ENCODE measurements at regions not wholly inside any gene's neighbourhood (a gene's known extent, or its start where the extent isn't known, plus 50 kb on each side); places are given as distances from the start of the nearest gene placed in this dataset.

DNA sequence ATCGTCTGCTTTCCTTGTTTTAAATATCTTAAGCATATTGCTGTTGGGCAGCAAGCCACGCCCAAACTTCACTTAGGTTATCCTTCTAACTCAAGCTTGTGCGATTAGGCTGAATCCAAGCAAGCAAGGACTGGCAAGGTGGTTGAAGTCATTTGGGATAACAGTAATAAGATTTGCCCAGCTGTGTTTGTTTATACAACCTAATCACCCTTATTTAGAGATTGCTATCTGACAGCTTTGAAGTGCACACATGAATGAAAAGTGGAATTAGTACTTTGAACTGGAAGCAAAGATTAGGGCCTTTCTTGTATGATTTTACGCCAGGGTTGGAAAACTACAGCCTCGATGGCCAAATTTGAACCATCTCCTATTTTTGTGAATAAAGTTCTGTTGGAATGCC lies 182.1 kb downstream of the ASB9 start (continued):
- TF ChIP-seq SRSF9 (IDR thresholded peaks at IDR 0.05; ENCODE audit: borderline replicate concordance, insufficient read depth, low read depth, low read length, poor library complexity, severe bottlenecking) (no peak), TCF7 (IDR thresholded peaks at IDR 0.05; ENCODE audit: low read depth) (peak; percentile 55; the same call in 1 of the 2 replicates)

DNA sequence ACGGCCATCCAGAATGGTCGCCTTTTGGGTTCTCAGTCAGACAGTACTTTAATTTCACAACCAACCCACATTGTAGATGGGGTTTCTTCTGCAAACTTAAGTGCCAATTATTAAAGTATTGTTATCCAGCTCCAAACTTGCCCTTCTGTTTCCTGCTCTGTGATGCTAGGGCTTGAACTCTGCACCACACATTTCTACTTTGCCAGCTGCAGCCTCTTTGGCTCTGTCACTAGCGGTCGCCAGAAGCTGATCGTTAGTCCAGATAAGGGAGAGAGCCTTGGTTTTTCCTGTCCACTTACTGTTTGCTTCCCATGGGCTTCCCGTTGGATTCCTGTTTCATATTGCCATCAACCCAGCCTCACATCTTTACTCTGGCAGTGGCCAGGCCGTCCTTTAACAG lies 196.6 kb downstream of the ASB9 start:
- in situ Hi-C loops (cut with HindIII; ENCODE audit: extremely low pct_ligation_motif_present, low pct_unique_long_range_greater_than_20kb), result no loop called here
- ChIA-PET POLR2A (no interaction called here), CTCF (ENCODE audit: low intra/inter-chr PET ratio, low total read pairs) (no interaction called here)
- Histone ChIP-seq H3K27me3 (ENCODE audit: control insufficient read depth in 1 of 2, insufficient read depth in 2 of 2, low read length in 2 of 2) (no peaks in the 10 kb centered on the region), H3K79me2 (ENCODE audit: insufficient read depth, low read length) (no peaks in the 10 kb centered on the region), H3K4me1 (ENCODE audit: insufficient read depth, low read length) (no peaks in the 10 kb centered on the region), H3K9ac (ENCODE audit: insufficient read depth, low read depth, low read length) (no peak overlapping the region), H3K36me3 (replicated peaks in 1 of 2; ENCODE audit: control insufficient read depth in 1 of 2, insufficient read depth in 2 of 2, low read length in 2 of 2) (no peaks in the 10 kb centered on the region), H2AFZ (ENCODE audit: low read length) (no peak overlapping the region), H3K4me3 (replicated peaks in 1 of 3; ENCODE audit: insufficient read depth in 1 of 3, low read depth in 2 of 3, low read length in 3 of 3) (no peak overlapping the region), H3K27ac (ENCODE audit: extremely low read length, insufficient read depth, low read length) (no peak overlapping the region), H4K20me1 (ENCODE audit: insufficient read depth, low read length) (no peaks in the 10 kb centered on the region), H3K9me3 (ENCODE audit: low read length) (no peaks in the 10 kb centered on the region), H3K4me2 (ENCODE audit: low read depth, low read length) (no peak overlapping the region)
- no TSS peak for BruUV-seq (replicated peaks)
- ATAC-seq, result no peak
- no peak for FAIRE-seq
- WGBS (ENCODE audit: low lambda C conversion rate), result 29% methylated on average over 7 of the region's 7 CpGs
- TF ChIP-seq CEBPB (IDR thresholded peaks at IDR 0.05; ENCODE audit: borderline replicate concordance, low read depth, low read length), result no peak
- no peak for TF ChIP-seq GABPA (IDR thresholded peaks at IDR 0.05; ENCODE audit: low read depth, low read length)
- no peak for TF ChIP-seq GABPA (CRISPR knock-in tag; IDR thresholded peaks at IDR 0.05; ENCODE audit: low read depth)
- TF ChIP-seq ZNF205 (CRISPR knock-in tag; IDR thresholded peaks at IDR 0.05), result no peak
- no peak for TF ChIP-seq SP2 (CRISPR knock-in tag; IDR thresholded peaks at IDR 0.05)
- no peak for TF ChIP-seq SUZ12 (IDR thresholded peaks at IDR 0.05; ENCODE audit: low read depth, low read length)
- no peak for TF ChIP-seq TBL1XR1 (IDR thresholded peaks at IDR 0.05; ENCODE audit: borderline replicate concordance, low read length, partially characterized antibody)
- no peak for TF ChIP-seq ZNF432 (CRISPR knock-in tag; IDR thresholded peaks at IDR 0.05; ENCODE audit: borderline replicate concordance)
- TF ChIP-seq, protein P1, sequence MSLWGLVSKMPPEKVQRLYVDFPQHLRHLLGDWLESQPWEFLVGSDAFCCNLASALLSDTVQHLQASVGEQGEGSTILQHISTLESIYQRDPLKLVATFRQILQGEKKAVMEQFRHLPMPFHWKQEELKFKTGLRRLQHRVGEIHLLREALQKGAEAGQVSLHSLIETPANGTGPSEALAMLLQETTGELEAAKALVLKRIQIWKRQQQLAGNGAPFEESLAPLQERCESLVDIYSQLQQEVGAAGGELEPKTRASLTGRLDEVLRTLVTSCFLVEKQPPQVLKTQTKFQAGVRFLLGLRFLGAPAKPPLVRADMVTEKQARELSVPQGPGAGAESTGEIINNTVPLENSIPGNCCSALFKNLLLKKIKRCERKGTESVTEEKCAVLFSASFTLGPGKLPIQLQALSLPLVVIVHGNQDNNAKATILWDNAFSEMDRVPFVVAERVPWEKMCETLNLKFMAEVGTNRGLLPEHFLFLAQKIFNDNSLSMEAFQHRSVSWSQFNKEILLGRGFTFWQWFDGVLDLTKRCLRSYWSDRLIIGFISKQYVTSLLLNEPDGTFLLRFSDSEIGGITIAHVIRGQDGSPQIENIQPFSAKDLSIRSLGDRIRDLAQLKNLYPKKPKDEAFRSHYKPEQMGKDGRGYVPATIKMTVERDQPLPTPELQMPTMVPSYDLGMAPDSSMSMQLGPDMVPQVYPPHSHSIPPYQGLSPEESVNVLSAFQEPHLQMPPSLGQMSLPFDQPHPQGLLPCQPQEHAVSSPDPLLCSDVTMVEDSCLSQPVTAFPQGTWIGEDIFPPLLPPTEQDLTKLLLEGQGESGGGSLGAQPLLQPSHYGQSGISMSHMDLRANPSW (CRISPR knock-in tag; IDR thresholded peaks at IDR 0.05; ENCODE audit: borderline replicate concordance), result no peak
- no peak for TF ChIP-seq KDM4B (CRISPR knock-in tag; IDR thresholded peaks at IDR 0.05)
- TF ChIP-seq, protein P2, sequence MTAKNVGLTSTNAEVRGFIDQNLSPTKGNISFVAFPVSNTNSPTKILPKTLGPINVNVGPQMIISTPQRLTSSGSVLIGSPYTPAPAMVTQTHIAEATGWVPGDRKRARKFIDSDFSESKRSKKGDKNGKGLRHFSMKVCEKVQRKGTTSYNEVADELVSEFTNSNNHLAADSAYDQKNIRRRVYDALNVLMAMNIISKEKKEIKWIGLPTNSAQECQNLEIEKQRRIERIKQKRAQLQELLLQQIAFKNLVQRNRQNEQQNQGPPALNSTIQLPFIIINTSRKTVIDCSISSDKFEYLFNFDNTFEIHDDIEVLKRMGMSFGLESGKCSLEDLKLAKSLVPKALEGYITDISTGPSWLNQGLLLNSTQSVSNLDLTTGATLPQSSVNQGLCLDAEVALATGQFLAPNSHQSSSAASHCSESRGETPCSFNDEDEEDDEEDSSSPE (CRISPR knock-in tag; IDR thresholded peaks at IDR 0.05), result no peak
- TF ChIP-seq ZNF780A (CRISPR knock-in tag; IDR thresholded peaks at IDR 0.05), result no peak
- TF ChIP-seq, protein P3, sequence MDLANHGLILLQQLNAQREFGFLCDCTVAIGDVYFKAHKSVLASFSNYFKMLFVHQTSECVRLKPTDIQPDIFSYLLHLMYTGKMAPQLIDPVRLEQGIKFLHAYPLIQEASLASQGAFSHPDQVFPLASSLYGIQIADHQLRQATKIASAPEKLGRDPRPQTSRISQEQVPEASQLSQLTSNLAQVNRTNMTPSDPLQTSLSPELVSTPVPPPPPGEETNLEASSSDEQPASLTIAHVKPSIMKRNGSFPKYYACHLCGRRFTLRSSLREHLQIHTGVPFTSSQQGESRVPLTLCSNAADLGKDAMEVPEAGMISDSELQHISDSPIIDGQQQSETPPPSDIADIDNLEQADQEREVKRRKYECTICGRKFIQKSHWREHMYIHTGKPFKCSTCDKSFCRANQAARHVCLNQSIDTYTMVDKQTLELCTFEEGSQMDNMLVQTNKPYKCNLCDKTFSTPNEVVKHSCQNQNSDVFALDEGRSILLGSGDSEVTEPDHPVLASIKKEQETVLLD (CRISPR knock-in tag; IDR thresholded peaks at IDR 0.05; ENCODE audit: low read depth), result no peak
- TF ChIP-seq, protein P4, sequence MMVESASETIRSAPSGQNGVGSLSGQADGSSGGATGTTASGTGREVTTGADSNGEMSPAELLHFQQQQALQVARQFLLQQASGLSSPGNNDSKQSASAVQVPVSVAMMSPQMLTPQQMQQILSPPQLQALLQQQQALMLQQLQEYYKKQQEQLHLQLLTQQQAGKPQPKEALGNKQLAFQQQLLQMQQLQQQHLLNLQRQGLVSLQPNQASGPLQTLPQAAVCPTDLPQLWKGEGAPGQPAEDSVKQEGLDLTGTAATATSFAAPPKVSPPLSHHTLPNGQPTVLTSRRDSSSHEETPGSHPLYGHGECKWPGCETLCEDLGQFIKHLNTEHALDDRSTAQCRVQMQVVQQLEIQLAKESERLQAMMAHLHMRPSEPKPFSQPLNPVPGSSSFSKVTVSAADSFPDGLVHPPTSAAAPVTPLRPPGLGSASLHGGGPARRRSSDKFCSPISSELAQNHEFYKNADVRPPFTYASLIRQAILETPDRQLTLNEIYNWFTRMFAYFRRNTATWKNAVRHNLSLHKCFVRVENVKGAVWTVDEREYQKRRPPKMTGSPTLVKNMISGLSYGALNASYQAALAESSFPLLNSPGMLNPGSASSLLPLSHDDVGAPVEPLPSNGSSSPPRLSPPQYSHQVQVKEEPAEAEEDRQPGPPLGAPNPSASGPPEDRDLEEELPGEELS (CRISPR knock-in tag; IDR thresholded peaks at IDR 0.05), result no peak
- DNase-seq (ENCODE audit: low spot score), result no peak
- intact Hi-C loops (cut with micrococcal nuclease; ENCODE audit: unreplicated experiment), result no loop called here

Data from HepG2 (cell line).